Activated T-helper 17 cell treated with anti-CD3 and anti-CD28 coated beads, Interleukin-2, amount 50 U/mL, for 72 hours (primary cell): ENCODE measurements at regions not wholly inside any gene's neighbourhood (a gene's known extent, or its start where the extent isn't known, plus 50 kb on each side); places are given as distances from the start of the nearest gene placed in this dataset.
A peak's percentile ranks its signal among the peaks of the same experiment; 100 is the strongest.

Source experiments
- ATAC-seq: fragments of 150-1000 bp; cut with Tn5 transposase; replicated peaks from 2 replicates; pipeline ENCODE4 v1.10.0; 2021; ENCODE audit warnings: mild to moderate bottlenecking, moderate library complexity
- H3K27ac Mint-ChIP-seq: one replicate; pipeline ENCODE4 v1.8.0; 2022; ENCODE audit warnings: mixed read lengths
- H3K27me3 Mint-ChIP-seq: one replicate; pipeline ENCODE4 v1.8.0; 2022; ENCODE audit warnings: mixed read lengths
- H3K36me3 Mint-ChIP-seq: one replicate; pipeline ENCODE4 v1.8.0; 2022; ENCODE audit warnings: low read depth, mild to moderate bottlenecking, mixed read lengths
- H3K4me1 Mint-ChIP-seq: one replicate; pipeline ENCODE4 v1.8.0; 2022; ENCODE audit warnings: mixed read lengths
- H3K4me3 Mint-ChIP-seq: one replicate; pipeline ENCODE4 v1.8.0; 2022; ENCODE audit warnings: mild to moderate bottlenecking, mixed read lengths
- H3K9me3 Mint-ChIP-seq: one replicate; pipeline ENCODE4 v1.8.0; 2022; ENCODE audit warnings: mixed read lengths

DNA sequence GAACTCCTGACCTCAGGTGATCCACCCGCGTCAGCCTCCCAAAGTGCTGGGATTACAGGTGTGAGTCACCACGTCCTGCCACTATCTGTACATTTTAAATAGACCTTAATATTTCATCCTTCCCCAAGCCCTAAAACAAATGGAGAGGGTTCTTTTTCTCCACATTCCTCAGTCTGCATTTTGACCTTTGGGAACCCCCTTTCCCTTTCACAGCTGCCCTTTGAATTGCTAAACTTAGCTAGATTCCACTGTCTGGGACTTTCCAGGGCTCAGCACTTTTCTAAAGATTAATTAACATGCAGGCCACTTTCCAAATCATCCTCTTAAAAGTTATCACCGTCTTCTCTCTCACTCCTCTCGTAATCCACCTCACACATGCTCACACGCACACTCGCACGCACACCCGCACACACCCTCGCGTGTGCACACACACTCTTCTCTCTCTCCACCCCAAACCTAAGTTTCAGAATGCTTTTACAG, 124.2 kb downstream of the TMCO5A start:
- Mint-ChIP-seq H3K27me3 (peaks cover 27% of the 10 kb centered on the region), H3K9me3 (no peaks in the 10 kb centered on the region), H3K27ac (no peak overlapping the region), H3K4me3 (no peak overlapping the region), H3K4me1 (no peaks in the 10 kb centered on the region), H3K36me3 (no peaks in the 10 kb centered on the region)
- ATAC-seq = peak; percentile 31

DNA sequence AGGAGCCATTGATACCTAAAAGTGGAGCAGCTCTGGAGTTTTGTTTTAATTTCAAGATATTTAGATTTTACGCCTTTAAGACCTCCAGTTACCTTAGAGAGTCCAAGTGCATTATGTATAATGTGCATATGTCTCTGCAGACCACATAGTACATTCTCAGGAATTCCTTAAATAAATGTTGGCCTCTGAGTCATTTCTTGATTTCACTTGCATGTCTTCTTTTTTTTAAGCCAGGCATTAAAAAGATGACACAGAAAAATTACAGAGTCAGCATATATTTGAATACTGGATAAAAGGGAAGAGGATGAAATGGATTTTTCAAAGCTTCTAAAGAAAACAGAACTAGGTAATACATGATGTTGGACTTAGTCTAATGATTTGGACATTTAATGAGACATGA, 125.2 kb downstream of the TMCO5A start:
- no peaks in the 10 kb centered on the region for H3K36me3 Mint-ChIP-seq
- ATAC-seq = no peak

DNA sequence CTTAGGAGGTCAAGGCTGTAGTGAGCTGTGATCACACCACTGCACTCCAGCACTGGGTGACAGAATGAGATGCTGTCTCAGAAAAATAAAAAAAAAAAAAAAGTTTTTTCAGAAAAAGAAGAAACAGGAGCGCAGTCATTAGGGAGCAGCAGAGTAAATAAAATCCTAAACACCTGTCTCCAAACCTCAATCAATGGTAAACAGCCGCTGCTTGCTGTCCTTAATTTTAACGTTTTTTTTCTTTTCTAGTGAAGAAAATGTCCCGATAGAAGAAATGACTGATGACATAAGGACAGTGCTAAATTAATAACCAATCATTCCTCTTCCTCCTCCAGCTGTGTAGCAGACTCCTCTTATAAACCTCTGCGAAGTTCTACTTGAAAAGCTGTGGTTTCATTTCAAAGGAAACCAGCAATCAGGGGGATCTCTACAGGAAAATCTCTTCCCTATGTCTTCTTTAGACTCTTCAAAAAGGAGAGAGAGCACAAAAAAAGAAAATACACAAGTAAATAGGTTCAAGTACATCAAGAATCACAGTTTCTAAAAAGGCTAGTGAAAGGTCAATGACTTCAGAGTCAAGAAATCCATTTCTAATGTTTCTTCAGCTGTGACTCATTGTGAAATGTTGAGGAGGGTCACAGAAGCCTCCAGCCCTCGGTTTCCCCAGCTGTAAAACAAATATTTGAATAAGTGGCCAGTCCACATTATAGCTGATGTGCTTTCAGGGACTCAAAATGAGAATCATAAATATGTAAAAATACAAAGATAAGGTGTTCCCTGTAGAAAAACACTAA, 127.6 kb downstream of the TMCO5A start:
- no peak overlapping the region for H3K4me3 Mint-ChIP-seq
- peaks cover 31% of the 10 kb centered on the region for H3K27me3 Mint-ChIP-seq
- H3K36me3 Mint-ChIP-seq = no peaks in the 10 kb centered on the region
- H3K4me1 Mint-ChIP-seq = no peaks in the 10 kb centered on the region
- no peaks in the 10 kb centered on the region for H3K9me3 Mint-ChIP-seq
- ATAC-seq = no peak
- H3K27ac Mint-ChIP-seq = no peak overlapping the region

More for the DNA sequence above, 125.2 kb downstream of the TMCO5A start:
- H3K27ac Mint-ChIP-seq = no peak overlapping the region
- no peaks in the 10 kb centered on the region for H3K9me3 Mint-ChIP-seq
- no peak overlapping the region for H3K4me3 Mint-ChIP-seq
- no peaks in the 10 kb centered on the region for H3K4me1 Mint-ChIP-seq
- H3K27me3 Mint-ChIP-seq = peaks cover 28% of the 10 kb centered on the region

- ATAC-seq = no peak
- H3K4me3 Mint-ChIP-seq = no peak overlapping the region
- no peaks in the 10 kb centered on the region for H3K9me3 Mint-ChIP-seq
- H3K27me3 Mint-ChIP-seq = peaks cover 29% of the 10 kb centered on the region
- H3K4me1 Mint-ChIP-seq = no peaks in the 10 kb centered on the region
- H3K36me3 Mint-ChIP-seq = no peaks in the 10 kb centered on the region
- no peak overlapping the region for H3K27ac Mint-ChIP-seq
Measured at GRCh38 chr15:38062696-38063095, 128.3 kb downstream of the TMCO5A start.

DNA sequence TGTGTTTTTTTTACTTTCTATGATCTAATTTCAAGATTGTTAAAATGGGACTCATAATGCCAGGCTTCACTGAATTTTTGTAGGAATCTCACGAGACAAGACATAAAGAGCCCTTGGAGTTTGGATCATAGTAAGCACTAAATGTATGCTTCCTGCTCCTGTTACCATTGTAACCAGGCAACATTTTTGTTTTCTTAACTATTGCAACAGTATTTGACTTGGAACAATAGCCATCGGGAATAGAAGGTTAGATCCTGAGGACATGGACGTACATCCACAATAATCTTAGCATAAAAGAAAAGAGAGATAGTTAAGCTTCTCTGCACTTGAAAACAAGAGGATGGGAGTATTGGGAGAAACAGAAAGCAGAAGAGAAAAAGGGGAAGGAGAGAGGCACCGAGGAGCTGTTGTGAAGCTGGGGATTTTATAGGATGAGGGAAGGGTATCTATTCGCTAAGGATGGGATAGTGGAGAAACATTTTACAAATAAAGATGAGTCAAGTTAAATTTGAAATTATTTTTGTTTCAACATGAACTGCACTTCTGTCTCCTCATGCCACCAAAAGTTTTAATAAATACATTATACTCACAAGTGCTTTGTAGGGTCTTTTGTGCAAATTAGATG, 131.4 kb downstream of the TMCO5A start:
- Mint-ChIP-seq H3K9me3 (no peaks in the 10 kb centered on the region), H3K27me3 (peaks cover 42% of the 10 kb centered on the region)

DNA sequence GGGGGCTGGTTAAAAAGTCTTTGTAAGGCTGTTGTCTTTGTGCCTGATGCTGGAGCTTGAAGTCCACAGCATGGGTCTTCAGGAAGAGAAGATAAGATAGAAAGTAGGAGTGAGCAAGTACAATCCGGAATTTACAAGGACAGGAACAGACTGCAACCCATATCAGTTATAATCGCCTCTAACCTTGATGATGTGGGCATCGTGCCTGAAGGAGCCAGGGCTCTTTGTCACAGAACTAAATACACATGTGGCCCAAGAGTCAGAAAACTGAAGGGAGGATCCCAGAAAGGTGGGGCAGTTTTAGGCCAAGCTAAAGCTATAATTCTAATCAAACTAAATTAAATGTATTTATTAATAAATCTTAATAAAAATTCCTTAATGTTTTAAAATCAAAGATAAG, 132.2 kb downstream of the TMCO5A start:
- Mint-ChIP-seq H3K4me1 (peaks cover 16% of the 10 kb centered on the region), H3K27ac (no peak overlapping the region), H3K36me3 (no peaks in the 10 kb centered on the region), H3K9me3 (no peaks in the 10 kb centered on the region), H3K4me3 (no peak overlapping the region), H3K27me3 (peaks cover 38% of the 10 kb centered on the region)
- ATAC-seq = no peak

More for the DNA sequence above, 131.4 kb downstream of the TMCO5A start:
- no peak overlapping the region for H3K27ac Mint-ChIP-seq
- no peaks in the 10 kb centered on the region for H3K36me3 Mint-ChIP-seq
- no peak for ATAC-seq
- H3K4me3 Mint-ChIP-seq = no peak overlapping the region
- peaks cover 15% of the 10 kb centered on the region for H3K4me1 Mint-ChIP-seq

DNA sequence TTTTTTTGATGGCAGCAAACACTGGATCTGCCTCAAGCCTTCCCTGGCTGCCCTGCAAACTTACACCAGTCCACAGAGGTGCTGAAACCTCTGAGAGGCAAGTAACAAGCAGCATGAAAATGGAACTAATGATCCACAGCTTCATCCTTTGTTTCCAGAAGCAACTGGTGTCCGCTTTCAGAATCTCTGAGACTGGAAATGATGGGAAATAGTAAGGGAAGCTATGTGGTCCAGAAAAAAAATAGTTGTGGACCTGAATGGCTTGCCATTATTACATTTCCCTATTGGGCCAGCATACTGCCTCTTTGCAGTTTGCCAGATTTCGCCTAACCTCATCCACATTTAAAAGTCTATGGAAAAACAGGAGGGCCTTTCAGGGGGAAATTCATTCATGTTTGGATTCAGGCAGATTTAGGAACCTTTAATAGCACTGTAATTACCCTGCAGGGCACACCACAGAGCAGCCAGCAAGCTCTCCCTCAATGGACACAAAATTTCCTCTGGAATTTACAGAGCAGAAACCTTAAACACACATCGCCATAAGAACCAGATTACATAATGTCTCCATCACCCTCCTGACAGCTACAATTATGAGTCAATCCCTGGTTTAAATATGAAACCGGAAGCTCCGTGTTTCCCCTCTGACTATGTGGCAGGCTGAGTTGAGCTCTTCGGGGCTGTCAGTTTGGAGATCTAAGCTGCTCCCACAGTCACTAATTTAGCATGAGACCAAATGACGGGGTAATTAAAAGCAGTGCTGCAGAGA, 134.4 kb downstream of the TMCO5A start:
- peak; percentile 89 for ATAC-seq
- no peaks in the 10 kb centered on the region for H3K9me3 Mint-ChIP-seq
- peak overlapping the region; percentile 55 for H3K27ac Mint-ChIP-seq
- peak overlapping the region; percentile 4 for H3K4me3 Mint-ChIP-seq
- H3K4me1 Mint-ChIP-seq = peaks cover 25% of the 10 kb centered on the region
- H3K36me3 Mint-ChIP-seq = no peaks in the 10 kb centered on the region
- H3K27me3 Mint-ChIP-seq = peaks cover 45% of the 10 kb centered on the region

DNA sequence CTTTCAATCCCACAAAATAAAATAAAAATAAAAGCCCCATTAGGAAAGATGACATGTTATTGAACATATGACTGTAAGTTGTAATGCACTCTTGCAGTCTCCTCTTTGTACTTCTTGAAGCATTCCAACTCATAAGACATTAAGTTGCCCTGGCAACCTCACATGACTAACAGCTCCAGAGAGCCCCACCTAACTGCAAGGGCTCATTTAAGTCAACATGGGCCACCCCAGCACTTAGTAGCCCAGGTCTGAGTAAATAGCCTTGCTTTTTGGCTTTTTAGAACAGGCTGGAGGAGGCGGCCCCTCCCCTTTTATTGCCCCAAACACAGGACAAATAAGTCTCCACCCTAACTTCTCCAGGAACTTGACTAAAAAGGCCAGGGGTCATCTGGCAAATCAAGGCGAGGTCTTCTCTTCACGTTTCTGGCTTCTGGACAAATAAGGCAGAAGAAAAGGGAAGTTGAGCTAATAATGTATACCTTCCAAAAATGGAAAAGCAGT, 135.1 kb downstream of the TMCO5A start:
- Mint-ChIP-seq H3K4me1 (peaks cover 25% of the 10 kb centered on the region), H3K27ac (peak overlapping the region; percentile 55), H3K9me3 (no peaks in the 10 kb centered on the region), H3K27me3 (peaks cover 50% of the 10 kb centered on the region), H3K36me3 (no peaks in the 10 kb centered on the region), H3K4me3 (peak overlapping the region; percentile 4)
- ATAC-seq = peak; percentile 33

- Mint-ChIP-seq H3K27ac (no peak overlapping the region), H3K36me3 (no peaks in the 10 kb centered on the region), H3K4me1 (peaks cover 25% of the 10 kb centered on the region), H3K4me3 (no peak overlapping the region), H3K27me3 (peaks cover 57% of the 10 kb centered on the region), H3K9me3 (no peaks in the 10 kb centered on the region)
- ATAC-seq = no peak
Measured at GRCh38 chr15:38070778-38071177, 136.3 kb downstream of the TMCO5A start.

DNA sequence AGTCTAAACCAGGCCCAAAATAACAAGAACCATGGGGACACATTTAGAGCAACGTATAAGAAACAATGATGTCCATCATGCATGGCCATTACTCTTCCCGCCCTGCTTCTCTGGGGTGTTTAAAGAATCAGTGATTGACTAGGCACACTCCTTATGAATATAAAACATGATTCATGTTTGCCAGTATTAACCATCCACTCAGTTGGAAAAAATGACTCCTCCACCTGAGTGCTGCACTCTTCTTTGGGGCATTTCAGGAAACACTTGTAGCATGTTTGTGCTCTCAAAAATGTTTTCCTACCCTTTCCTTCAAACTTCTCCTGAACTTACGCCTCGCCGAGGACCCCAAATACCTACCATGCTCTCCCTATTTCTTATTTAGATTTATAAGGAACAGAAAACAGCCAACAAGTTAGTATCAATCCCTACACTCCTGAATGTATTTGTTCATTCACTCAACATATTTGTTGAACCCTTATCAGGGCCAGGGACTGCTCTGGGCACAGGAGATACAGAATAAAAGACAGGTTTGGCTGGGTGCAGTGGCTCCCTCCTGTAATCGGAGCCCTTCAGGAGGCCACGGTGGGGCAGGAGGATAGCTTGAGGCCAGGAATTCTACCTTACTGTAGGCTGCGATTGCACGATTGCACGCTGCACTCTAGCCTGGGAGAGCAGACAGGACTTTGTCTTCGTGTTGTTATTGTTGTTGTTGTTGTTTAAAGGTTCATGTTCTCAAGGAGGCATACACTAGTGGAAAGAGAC, 137.0 kb downstream of the TMCO5A start:
- Mint-ChIP-seq H3K27ac (no peak overlapping the region), H3K4me3 (peak overlapping the region; percentile 64), H3K36me3 (no peaks in the 10 kb centered on the region), H3K27me3 (peaks cover 54% of the 10 kb centered on the region), H3K9me3 (no peaks in the 10 kb centered on the region), H3K4me1 (peaks cover 25% of the 10 kb centered on the region)
- peak; percentile 29 for ATAC-seq

DNA sequence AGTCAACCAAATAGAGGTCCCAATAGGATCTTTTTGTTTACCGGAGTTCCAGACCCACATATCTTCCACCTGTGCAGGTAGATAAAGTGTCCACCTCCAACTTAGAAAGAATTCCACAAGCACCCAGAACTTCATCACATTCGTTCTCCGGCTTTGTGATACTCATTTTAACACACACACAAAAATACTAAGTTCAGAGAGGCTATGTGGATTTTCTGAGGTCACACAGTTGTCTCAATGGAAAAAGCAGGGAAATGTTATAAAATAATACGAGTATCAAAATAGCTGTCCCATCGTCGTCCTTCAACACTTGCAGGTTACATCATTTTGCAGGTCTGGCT, 137.5 kb downstream of the TMCO5A start:
- Mint-ChIP-seq H3K27ac (peak overlapping the region; percentile 38), H3K27me3 (peaks cover 51% of the 10 kb centered on the region), H3K4me1 (peaks cover 25% of the 10 kb centered on the region), H3K36me3 (no peaks in the 10 kb centered on the region), H3K9me3 (no peaks in the 10 kb centered on the region), H3K4me3 (peak overlapping the region; percentile 64)
- ATAC-seq = no peak

DNA sequence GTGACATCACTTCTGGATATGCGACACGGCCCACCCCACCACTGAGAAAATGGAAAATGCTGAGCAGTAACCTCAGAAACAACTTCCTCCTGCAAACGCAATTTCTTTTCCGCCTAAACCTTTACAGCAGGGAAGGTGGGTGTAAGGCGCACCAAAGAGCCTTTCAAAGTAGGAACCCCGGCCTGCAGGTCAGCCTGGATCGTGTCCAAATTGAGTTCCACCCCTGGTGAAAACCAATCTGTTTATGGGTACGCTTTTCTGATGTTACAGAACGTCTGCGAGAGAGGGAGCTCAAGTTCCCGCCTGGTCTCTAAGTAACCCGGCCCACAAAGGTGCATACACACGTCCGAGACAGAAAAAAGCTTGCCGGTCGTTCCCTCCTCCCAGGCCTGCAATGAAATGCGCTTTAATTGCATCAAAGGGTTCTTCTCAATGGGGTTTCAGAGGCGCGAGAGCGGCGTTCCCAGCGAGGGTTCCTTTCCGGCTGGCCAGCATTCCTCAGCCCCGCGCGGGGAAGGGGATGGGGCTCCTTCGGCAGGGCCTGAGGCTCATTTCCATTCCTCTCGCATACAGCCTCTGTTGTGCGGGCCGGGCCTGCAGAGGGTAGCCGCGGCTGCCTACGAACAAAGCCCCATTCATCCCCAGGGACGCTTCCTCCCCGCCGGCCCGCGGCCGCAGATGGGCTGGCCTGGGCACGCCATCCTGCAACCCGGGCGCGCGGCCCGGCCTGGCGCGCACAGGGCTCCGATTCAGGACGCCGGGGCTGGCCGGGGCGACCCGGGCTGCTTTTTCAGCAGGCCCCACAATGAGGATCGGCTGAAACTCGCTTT, 138.1 kb downstream of the TMCO5A start:
- H3K4me3 Mint-ChIP-seq = peak overlapping the region; percentile 64
- H3K9me3 Mint-ChIP-seq = no peaks in the 10 kb centered on the region
- H3K27ac Mint-ChIP-seq = peak overlapping the region; percentile 38
- peaks cover 25% of the 10 kb centered on the region for H3K4me1 Mint-ChIP-seq
- H3K27me3 Mint-ChIP-seq = peaks cover 51% of the 10 kb centered on the region
- peak; percentile 34 for ATAC-seq
- H3K36me3 Mint-ChIP-seq = no peaks in the 10 kb centered on the region

- Mint-ChIP-seq H3K4me1 (peaks cover 21% of the 10 kb centered on the region), H3K9me3 (no peaks in the 10 kb centered on the region), H3K36me3 (no peaks in the 10 kb centered on the region), H3K4me3 (peak overlapping the region; percentile 64), H3K27ac (no peak overlapping the region), H3K27me3 (peaks cover 46% of the 10 kb centered on the region)
- ATAC-seq = no peak
Measured at GRCh38 chr15:38073178-38073946, 138.9 kb downstream of the TMCO5A start.
